Liver (tissue), 7 donors: ENCODE measurements at regions not wholly inside any gene's neighbourhood (a gene's known extent, or its start where the extent isn't known, plus 50 kb on each side); places are given as distances from the start of the nearest gene placed in this dataset.

Experiments used
- DNase-seq: peaks from one replicate; pipeline ENCODE4 v3.0.0-alpha.2; 2017; ENCODE audit warnings: low spot score
- H3K27ac ChIP-seq, 2 donors: one replicate each; pipeline ENCODE4 v1.7.0; 2013; ENCODE audit warnings: inconsistent platforms in 2 of 2, low read length in 2 of 2, control low read depth in 1 of 2, low read depth in 1 of 2, mild to moderate bottlenecking in 1 of 2
- H3K27me3 ChIP-seq, 4 donors: one replicate each; pipeline versions ENCODE4 v1.6.1 to v1.7.0; 2013; ENCODE audit warnings: low read length in 3 of 4, inconsistent platforms in 1 of 4, mild to moderate bottlenecking in 1 of 4, moderate library complexity in 1 of 4; ENCODE audit not compliant: control insufficient read depth in 4 of 4, insufficient read depth in 4 of 4
- H3K36me3 ChIP-seq, 4 donors: one replicate each; pipeline versions ENCODE4 v1.6.1 to v1.7.0; 2013; ENCODE audit warnings: low read length in 3 of 4, mild to moderate bottlenecking in 3 of 4, low read depth in 1 of 4, moderate library complexity in 1 of 4; ENCODE audit not compliant: control insufficient read depth in 4 of 4, insufficient read depth in 3 of 4
- H3K4me1 ChIP-seq, 4 donors: one replicate each; pipeline versions ENCODE4 v1.6.1 to v1.7.0; 2013; ENCODE audit warnings: low read length in 3 of 4, mild to moderate bottlenecking in 3 of 4, moderate library complexity in 1 of 4; ENCODE audit not compliant: control insufficient read depth in 4 of 4, insufficient read depth in 4 of 4
- H3K4me3 ChIP-seq, 3 donors: one replicate each; pipeline versions ENCODE4 v1.6.1 to v1.7.0; 2013; ENCODE audit warnings: low read length in 3 of 3, control low read depth in 1 of 3, low read depth in 1 of 3, mild to moderate bottlenecking in 1 of 3
- H3K9ac ChIP-seq, 2 donors: one replicate each; pipeline ENCODE4 v1.7.0; 2013; ENCODE audit warnings: low read length in 2 of 2, mild to moderate bottlenecking in 2 of 2, moderate library complexity in 2 of 2, control low read depth in 1 of 2, low read depth in 1 of 2
- H3K9me3 ChIP-seq, 4 donors: one replicate each; pipeline versions ENCODE4 v1.6.1 to v1.7.0; 2013; ENCODE audit warnings: low read length in 3 of 4; ENCODE audit not compliant: control insufficient read depth in 4 of 4
- ATF3 ChIP-seq: IDR thresholded peaks from 2 replicates; pipeline ENCODE4 v1.6.1; 2016; ENCODE audit warnings: antibody characterized with exemption
- EGR1 ChIP-seq, 2 donors: IDR thresholded peaks; 2 replicates each; pipeline ENCODE4 v1.6.1; 2016 to 2018; ENCODE audit warnings: antibody characterized with exemption in 2 of 2, low read depth in 2 of 2
- FOXA1 ChIP-seq: IDR thresholded peaks from 2 replicates; pipeline ENCODE4 v1.6.1; 2016; ENCODE audit warnings: antibody characterized with exemption
- FOXA2 ChIP-seq: IDR thresholded peaks from 2 replicates; pipeline ENCODE4 v1.6.1; 2016; ENCODE audit warnings: antibody characterized with exemption
- GABPA ChIP-seq, 2 donors: IDR thresholded peaks in 1 of 2; conservative IDR thresholded peaks in 1 of 2; 2 replicates each; pipeline ENCODE4 v1.6.1; 2016; ENCODE audit warnings: antibody characterized with exemption in 2 of 2, mild to moderate bottlenecking in 1 of 2, moderate library complexity in 1 of 2
- HNF4A ChIP-seq, 2 donors: conservative IDR thresholded peaks; 2 replicates each; pipeline ENCODE4 v1.6.1; 2016; ENCODE audit warnings: antibody characterized with exemption in 2 of 2, mild to moderate bottlenecking in 2 of 2
- HNF4G ChIP-seq: IDR thresholded peaks from 2 replicates; pipeline ENCODE4 v1.6.1; 2016; ENCODE audit warnings: antibody characterized with exemption
- JUND ChIP-seq, 2 donors: IDR thresholded peaks; 2 replicates each; pipeline ENCODE4 v1.6.1; 2016; ENCODE audit warnings: antibody characterized with exemption in 2 of 2
- RAD21 ChIP-seq, 2 donors: IDR thresholded peaks; 2 replicates each; pipeline ENCODE4 v1.6.1; 2016; ENCODE audit warnings: antibody characterized with exemption in 2 of 2, mild to moderate bottlenecking in 2 of 2
- REST ChIP-seq: IDR thresholded peaks from 2 replicates; pipeline ENCODE4 v1.6.1; 2016; ENCODE audit warnings: antibody characterized with exemption, mild to moderate bottlenecking
- RXRA ChIP-seq, 2 donors: IDR thresholded peaks; 2 replicates each; pipeline ENCODE4 v1.6.1; 2017 to 2018; ENCODE audit warnings: antibody characterized with exemption in 2 of 2, mild to moderate bottlenecking in 1 of 2
- TAF1 ChIP-seq: conservative IDR thresholded peaks from 2 replicates; pipeline ENCODE4 v1.6.1; 2016; ENCODE audit warnings: antibody characterized with exemption, mild to moderate bottlenecking
- YY1 ChIP-seq: IDR thresholded peaks from 2 replicates; pipeline ENCODE4 v1.6.1; 2016; ENCODE audit warnings: antibody characterized with exemption, mild to moderate bottlenecking
- ZBTB33 ChIP-seq: IDR thresholded peaks from 2 replicates; pipeline ENCODE4 v1.6.1; 2016; ENCODE audit warnings: antibody characterized with exemption
- WGBS: extraction: QIAGEN DNeasy Blood & Tissue Kit; methylation state at CpG from one replicate; pipeline ENCODE4 v1.1.7; 2013; 5-methylcytosine and 5-hydroxymethylcytosine counted together
- TF ChIP-seq, protein P1 (sequence below): IDR thresholded peaks from 2 replicates; pipeline ENCODE4 v1.6.1; 2016; ENCODE audit warnings: antibody characterized with exemption
- donor health status: healthy.
- donor health status: healthy.
- donor health status: healthy.
- donor health status: healthy.

DNA sequence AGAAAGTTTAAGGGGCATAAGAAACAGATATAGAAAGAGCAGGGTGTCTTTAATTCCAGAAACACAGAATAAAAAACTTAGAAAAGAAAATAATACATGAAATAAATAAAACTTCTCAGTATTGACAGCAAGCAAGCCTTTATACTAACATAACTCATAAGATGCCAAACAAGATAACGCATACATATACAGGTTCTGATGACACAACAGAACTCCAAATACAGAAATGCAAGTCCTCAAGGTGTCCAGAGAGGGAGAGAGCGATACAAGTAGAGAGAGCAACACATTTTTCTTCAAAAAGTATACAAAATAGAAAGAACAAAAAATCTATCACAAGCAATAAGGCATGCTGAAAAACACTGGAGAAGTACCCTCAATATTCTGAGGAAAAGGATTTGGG is 314.6 kb upstream of the POM121L12 start:
- Histone ChIP-seq H3K9me3 (no peaks in the 10 kb centered on the region), H3K27me3 (no peaks in the 10 kb centered on the region), H3K4me1 (no peaks in the 10 kb centered on the region), H3K4me3 (no peak overlapping the region), H3K9ac (no peak overlapping the region), H3K27ac (no peak overlapping the region), H3K36me3 (no peaks in the 10 kb centered on the region)
- 78% methylated on average over 2 of the region's 2 CpGs for WGBS
- TF ChIP-seq FOXA1: no peak
- no peak for TF ChIP-seq RXRA (IDR thresholded peaks at IDR 0.05)
- no peak for TF ChIP-seq EGR1 (IDR thresholded peaks at IDR 0.05; ENCODE audit: low read depth in 2 of 2)
- no peak for TF ChIP-seq HNF4G
- TF ChIP-seq ATF3: no peak
- no peak for TF ChIP-seq GABPA (IDR thresholded peaks at IDR 0.05 in 1 of 2, conservative IDR thresholded peaks at IDR 0.05 in 1 of 2)
- TF ChIP-seq, protein P1, sequence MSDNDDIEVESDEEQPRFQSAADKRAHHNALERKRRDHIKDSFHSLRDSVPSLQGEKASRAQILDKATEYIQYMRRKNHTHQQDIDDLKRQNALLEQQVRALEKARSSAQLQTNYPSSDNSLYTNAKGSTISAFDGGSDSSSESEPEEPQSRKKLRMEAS: no peak
- no peak for TF ChIP-seq REST
- no peak for TF ChIP-seq RAD21 (IDR thresholded peaks at IDR 0.05)
- no peak for TF ChIP-seq ZBTB33
- no peak for TF ChIP-seq JUND (IDR thresholded peaks at IDR 0.05)
- TF ChIP-seq FOXA2: no peak
- no peak for TF ChIP-seq TAF1
- DNase-seq: no peak

DNA sequence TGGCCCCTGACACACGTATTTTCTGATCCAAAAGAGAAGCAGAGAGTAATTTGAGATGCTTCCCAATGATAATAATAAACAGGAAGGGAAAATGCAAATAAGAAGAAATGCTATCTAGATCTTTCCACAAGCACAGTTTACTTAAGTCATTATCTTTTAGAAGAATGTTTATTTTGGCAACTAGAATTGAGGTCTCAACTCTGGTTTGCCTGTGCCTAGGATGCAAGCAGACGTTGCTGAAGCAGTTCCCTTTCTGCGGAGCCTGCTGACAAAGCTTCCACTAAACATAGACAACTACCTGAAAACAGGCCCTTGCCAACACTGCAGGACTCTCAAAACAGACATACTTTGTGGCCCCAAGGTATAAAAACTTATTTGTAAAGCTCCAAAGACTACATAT is 315.8 kb upstream of the POM121L12 start:
- H3K27me3 ChIP-seq: no peaks in the 10 kb centered on the region
- no peaks in the 10 kb centered on the region for H3K36me3 ChIP-seq
- H3K9ac ChIP-seq: no peak overlapping the region
- H3K27ac ChIP-seq: no peak overlapping the region
- 30% methylated on average over 3 of the region's 3 CpGs for WGBS
- no peak overlapping the region for H3K4me3 ChIP-seq
- no peaks in the 10 kb centered on the region for H3K9me3 ChIP-seq
- no peak for DNase-seq
- TF ChIP-seq YY1 (no peak), FOXA1 (no peak), HNF4G (no peak), FOXA2 (no peak), RXRA (IDR thresholded peaks at IDR 0.05) (no peak), TAF1 (no peak), HNF4A (conservative IDR thresholded peaks at IDR 0.05) (no peak)
- TF ChIP-seq, protein P1: no peak
- H3K4me1 ChIP-seq: no peaks in the 10 kb centered on the region
